Activated B cell treated with CpG ODN at 0.5 μM for 24 hours (primary cell): ENCODE measurements at regions not wholly inside any gene's neighbourhood (a gene's known extent, or its start where the extent isn't known, plus 50 kb on each side); places are given as distances from the start of the nearest gene placed in this dataset.
"Not testable (repeated sequence)": the region's sequence is repeated elsewhere in the genome, so short reads cannot be mapped to it uniquely, and the experiment has no call there.

ENCODE experiments used
- ATAC-seq: fragments of 200-7000 bp; cut with Tn5 transposase; one replicate; pipeline ENCODE4 v1.10.0; 2021; ENCODE audit warnings: low read depth, mild to moderate bottlenecking, moderate library complexity
- CTCF ChIA-PET: fragments of 350-600 bp; sonication (Branson Sonifier 250); formaldehyde crosslinking; loops from one replicate; lab custom pipeline; 2021; ENCODE audit warnings: antibody characterized with exemption; lab: Charles Lee
- POLR2A ChIA-PET: fragments of 350-600 bp; sonication (Branson Sonifier 250); formaldehyde crosslinking; loops from one replicate; lab custom pipeline; 2021; ENCODE audit warnings: antibody characterized with exemption; lab: Charles Lee
- DNase-seq: peaks from one replicate; pipeline ENCODE4 v3.0.0; 2022
- H3K27ac Mint-ChIP-seq: one replicate; pipeline ENCODE4 v1.8.0; 2020; ENCODE audit warnings: mixed read lengths
- H3K27me3 Mint-ChIP-seq: one replicate; pipeline ENCODE4 v1.8.0; 2021; ENCODE audit warnings: mixed read lengths
- H3K36me3 Mint-ChIP-seq: one replicate; pipeline ENCODE4 v1.8.0; 2021; ENCODE audit warnings: low read depth, mixed read lengths
- H3K4me1 Mint-ChIP-seq: one replicate; pipeline ENCODE4 v1.8.0; 2021; ENCODE audit warnings: mixed read lengths
- H3K4me3 Mint-ChIP-seq: one replicate; pipeline ENCODE4 v1.8.0; 2020; ENCODE audit warnings: mild to moderate bottlenecking, mixed read lengths
- H3K9me3 Mint-ChIP-seq: one replicate; pipeline ENCODE4 v1.8.0; 2020; ENCODE audit warnings: mixed read lengths
- intact Hi-C: fragments of 100-400 bp; cut with micrococcal nuclease; formaldehyde crosslinking; loops from one replicate; pipeline ENCODE4 v1.15.1; 2024
- TF ChIP-seq, protein P1 (sequence below): fragments of 200-600 bp; IDR thresholded peaks from one replicate; pipeline ENCODE4 v1.8.0; 2022; ENCODE audit warnings: antibody characterized with exemption, mild to moderate bottlenecking

DNA sequence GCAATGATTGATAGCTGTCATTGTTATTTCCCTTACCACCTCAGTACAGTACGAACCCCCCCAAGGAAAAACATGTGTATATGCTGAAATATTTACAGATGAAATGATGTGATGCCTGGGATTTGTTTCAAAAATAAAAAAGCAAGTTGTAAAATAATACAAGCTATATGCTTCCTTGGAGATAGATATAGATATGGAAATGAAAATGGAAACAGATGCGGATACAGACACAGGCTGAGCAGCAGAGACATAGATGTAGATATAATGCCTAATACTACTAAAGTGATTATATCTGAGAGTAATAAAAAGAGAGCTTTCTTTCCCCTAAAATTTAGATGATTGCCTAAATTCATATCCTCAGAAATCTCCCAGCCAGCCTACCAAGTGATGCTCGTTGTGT lies 127.5 kb upstream of the TNPO1 start:
- Mint-ChIP-seq H3K36me3 (no peaks in the 10 kb centered on the region), H3K27ac (no peak overlapping the region), H3K4me1 (no peaks in the 10 kb centered on the region), H3K4me3 (no peak overlapping the region), H3K9me3 (no peaks in the 10 kb centered on the region), H3K27me3 (peaks cover 16% of the 10 kb centered on the region)
- DNase-seq (no peak), ATAC-seq (no peak)
- ChIA-PET POLR2A (no interaction called here), CTCF (no interaction called here)
- TF ChIP-seq, protein P1, sequence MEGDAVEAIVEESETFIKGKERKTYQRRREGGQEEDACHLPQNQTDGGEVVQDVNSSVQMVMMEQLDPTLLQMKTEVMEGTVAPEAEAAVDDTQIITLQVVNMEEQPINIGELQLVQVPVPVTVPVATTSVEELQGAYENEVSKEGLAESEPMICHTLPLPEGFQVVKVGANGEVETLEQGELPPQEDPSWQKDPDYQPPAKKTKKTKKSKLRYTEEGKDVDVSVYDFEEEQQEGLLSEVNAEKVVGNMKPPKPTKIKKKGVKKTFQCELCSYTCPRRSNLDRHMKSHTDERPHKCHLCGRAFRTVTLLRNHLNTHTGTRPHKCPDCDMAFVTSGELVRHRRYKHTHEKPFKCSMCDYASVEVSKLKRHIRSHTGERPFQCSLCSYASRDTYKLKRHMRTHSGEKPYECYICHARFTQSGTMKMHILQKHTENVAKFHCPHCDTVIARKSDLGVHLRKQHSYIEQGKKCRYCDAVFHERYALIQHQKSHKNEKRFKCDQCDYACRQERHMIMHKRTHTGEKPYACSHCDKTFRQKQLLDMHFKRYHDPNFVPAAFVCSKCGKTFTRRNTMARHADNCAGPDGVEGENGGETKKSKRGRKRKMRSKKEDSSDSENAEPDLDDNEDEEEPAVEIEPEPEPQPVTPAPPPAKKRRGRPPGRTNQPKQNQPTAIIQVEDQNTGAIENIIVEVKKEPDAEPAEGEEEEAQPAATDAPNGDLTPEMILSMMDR, result no peak
- intact Hi-C loops, result no loop called here

DNA sequence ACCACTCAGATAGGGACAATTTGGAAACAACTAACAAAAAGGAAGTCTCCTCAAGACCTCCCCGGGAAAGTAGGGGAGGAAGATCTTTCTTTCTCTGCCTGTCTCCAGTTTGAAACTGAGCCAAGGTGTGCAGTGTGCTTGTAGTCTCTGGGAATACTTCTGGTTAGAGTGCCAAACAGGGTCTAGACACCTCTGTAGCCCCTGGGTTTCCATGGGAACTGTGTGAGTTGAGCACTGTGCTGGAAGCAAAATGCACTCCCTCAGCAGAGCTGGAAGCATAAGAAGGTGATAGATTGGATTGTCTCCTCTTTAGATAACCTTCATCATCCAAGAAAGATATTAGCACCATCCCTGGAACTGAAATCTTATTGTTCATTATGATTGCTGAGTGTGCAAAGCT lies 129.2 kb upstream of the TNPO1 start:
- ATAC-seq (no peak), DNase-seq (no peak)
- CTCF ChIA-PET, result no interaction called here
- intact Hi-C loops, result no loop called here
- Mint-ChIP-seq H3K4me1 (no peaks in the 10 kb centered on the region), H3K27me3 (peaks cover 16% of the 10 kb centered on the region), H3K27ac (no peak overlapping the region), H3K9me3 (peaks cover 4% of the 10 kb centered on the region), H3K4me3 (no peak overlapping the region), H3K36me3 (no peaks in the 10 kb centered on the region)
- POLR2A ChIA-PET, result no interaction called here
- TF ChIP-seq, protein P1, result no peak

GRCh38 chr5:72682561-72682960 lies 133.9 kb upstream of the TNPO1 start:
- peaks cover 28% of the 10 kb centered on the region for H3K27me3 Mint-ChIP-seq
- intact Hi-C loops, result no loop called here
- POLR2A ChIA-PET, result no interaction called here
- H3K4me3 Mint-ChIP-seq, result no peak overlapping the region
- no peak overlapping the region for H3K27ac Mint-ChIP-seq
- H3K36me3 Mint-ChIP-seq, result no peaks in the 10 kb centered on the region
- CTCF ChIA-PET, result no interaction called here
- no peaks in the 10 kb centered on the region for H3K4me1 Mint-ChIP-seq
- DNase-seq (no peak), ATAC-seq (no peak)
- H3K9me3 Mint-ChIP-seq, result peaks cover 9% of the 10 kb centered on the region
- TF ChIP-seq, protein P1, result no peak

DNA sequence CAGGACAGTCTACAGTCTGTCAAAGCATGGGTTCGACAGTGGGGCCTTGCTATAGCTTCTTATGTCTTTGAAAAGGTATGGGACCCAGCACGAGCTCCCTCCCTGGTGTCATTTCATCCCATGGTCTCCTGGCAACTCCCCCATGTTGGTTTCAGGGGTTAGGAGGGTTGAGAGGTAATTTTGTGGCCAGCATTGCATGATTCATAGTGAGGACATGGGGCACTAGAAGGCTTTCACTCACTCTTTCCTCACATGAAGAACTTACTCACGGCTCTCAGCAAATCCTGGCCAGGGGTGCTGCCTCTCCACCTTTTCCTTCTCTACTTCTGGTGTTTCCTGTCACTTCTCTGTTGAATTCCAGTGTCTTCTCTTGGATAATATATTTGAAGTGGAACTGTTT lies 134.7 kb upstream of the TNPO1 start:
- Mint-ChIP-seq H3K36me3 (no peaks in the 10 kb centered on the region), H3K9me3 (peaks cover 12% of the 10 kb centered on the region), H3K27ac (no peak overlapping the region), H3K27me3 (peaks cover 26% of the 10 kb centered on the region), H3K4me1 (no peaks in the 10 kb centered on the region), H3K4me3 (no peak overlapping the region)
- no peak for ATAC-seq
- TF ChIP-seq, protein P1, result no peak
- ChIA-PET POLR2A (no interaction called here), CTCF (no interaction called here)
- intact Hi-C loops, result no loop called here
- DNase-seq, result no peak

GRCh38 chr5:72677447-72677846 lies 139.0 kb upstream of the TNPO1 start:
- Mint-ChIP-seq H3K9me3 (peaks cover 14% of the 10 kb centered on the region), H3K27me3 (peaks cover 16% of the 10 kb centered on the region), H3K4me3 (no peak overlapping the region), H3K4me1 (no peaks in the 10 kb centered on the region), H3K36me3 (no peaks in the 10 kb centered on the region), H3K27ac (no peak overlapping the region)
- CTCF ChIA-PET, result no interaction called here
- DNase-seq, result no peak
- POLR2A ChIA-PET, result no interaction called here
- no peak for ATAC-seq
- intact Hi-C loops, result no loop called here
- TF ChIP-seq, protein P1, result no peak

- H3K4me3 Mint-ChIP-seq, DNase-seq, H3K36me3 Mint-ChIP-seq, POLR2A ChIA-PET, CTCF ChIA-PET, intact Hi-C loops, H3K27ac Mint-ChIP-seq, ATAC-seq, H3K4me1 Mint-ChIP-seq: not testable (repeated sequence)
- Mint-ChIP-seq H3K27me3 (peaks cover 14% of the 10 kb centered on the region), H3K9me3 (peaks cover 13% of the 10 kb centered on the region)
Measured at GRCh38 chr5:72676831-72677230, 139.6 kb upstream of the TNPO1 start.
